ENCODE measurements at regions not wholly inside any gene's neighbourhood (a gene's known extent, or its start where the extent isn't known, plus 50 kb on each side); places are given as distances from the start of the nearest gene placed in this dataset.

DNA sequence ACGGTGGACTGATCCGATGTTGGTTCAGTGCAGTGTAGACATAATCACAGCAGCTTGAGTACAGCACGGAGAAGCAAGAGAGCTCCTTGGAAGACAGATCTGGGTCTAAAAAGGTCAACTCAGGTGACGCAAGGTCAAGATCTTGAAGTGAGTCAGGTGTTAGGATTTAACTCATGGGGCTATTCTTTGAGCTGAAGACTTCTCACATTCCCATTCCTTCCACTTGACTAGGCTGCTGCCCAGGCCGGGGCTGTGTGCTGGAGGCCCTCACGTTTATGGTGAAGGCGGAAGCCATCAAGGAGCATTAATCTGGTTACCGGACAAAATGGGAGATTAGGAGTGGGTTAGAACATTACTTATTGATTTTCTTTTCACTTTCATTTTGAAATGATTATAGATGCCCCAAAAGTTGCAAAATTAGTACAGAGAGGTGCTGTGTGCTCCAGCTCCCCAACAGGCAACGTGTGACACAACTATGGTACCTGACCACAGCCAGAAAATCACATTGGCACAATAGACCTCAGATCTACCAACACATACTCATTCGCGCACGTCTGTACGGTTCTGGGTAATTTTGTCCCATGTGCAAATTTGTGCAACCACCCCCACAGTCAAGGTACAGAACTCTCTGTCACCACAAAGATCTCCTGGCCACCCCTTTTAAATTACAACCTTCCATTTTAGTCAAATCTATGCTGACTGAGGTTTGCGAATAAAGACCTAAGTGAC is 77.6 kb upstream of the SEC11C start:
- TF ChIP-seq CTCF (IDR thresholded peaks at IDR 0.05) (no peak), EP300 (IDR thresholded peaks at IDR 0.05) (no peak)
